ENCODE measurements at regions not wholly inside any gene's neighbourhood (a gene's known extent, or its start where the extent isn't known, plus 50 kb on each side); places are given as distances from the start of the nearest gene placed in this dataset.

DNA sequence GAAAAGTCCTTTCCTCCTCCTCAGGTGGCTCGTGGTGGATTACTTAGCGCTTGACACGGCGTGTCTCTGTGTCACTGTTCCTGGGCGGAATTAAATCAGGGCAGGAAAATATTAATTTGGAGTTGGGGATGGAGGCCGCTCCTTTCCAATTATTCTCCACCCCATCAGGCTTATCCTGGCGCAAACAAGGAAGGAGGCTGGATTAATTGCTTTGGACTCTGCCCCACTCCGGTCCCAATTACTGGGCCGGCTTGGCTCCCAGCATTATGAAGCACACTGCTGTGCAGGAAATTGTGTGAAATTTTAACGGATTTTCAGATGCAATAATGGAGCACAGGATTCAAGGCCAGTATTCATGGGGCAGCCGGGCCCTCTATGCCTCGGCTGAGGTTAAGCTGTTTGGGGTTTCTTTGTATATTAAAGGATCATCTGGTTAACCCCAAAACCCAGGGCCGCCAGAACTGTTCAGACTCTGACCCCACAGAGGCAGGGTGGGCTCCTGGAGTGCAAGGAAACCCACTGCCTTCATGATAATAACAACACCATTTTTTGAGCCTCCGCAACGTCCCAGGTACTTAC is 87.8 kb downstream of the MRM1 start:
- intact Hi-C loops (cut with micrococcal nuclease) = no loop called here
- no peaks in the 10 kb centered on the region for H3K79me2 ChIP-seq (ENCODE audit: insufficient read depth, low read length)
- RAD21 ChIA-PET (ENCODE audit: low non-redundant PET in 1 of 2, low total read pairs in 2 of 2, uncharacterized antibody in 2 of 2, unreplicated experiment in 2 of 2) = no interaction called here
- ATAC-seq = no peak
- DNase-seq (ENCODE audit: low read depth, low spot score) = no peak
- H3K36me3 ChIP-seq (ENCODE audit: control insufficient read depth in 1 of 2, insufficient read depth in 2 of 2, low read length in 2 of 2) = no peaks in the 10 kb centered on the region
- no peak overlapping the region for H3K27ac ChIP-seq (ENCODE audit: low read depth, low read length)
- H3K27me3 ChIP-seq (ENCODE audit: insufficient read depth, low read length) = peaks cover 36% of the 10 kb centered on the region
- H3K4me3 ChIP-seq (replicated peaks in 1 of 2; ENCODE audit: low read depth in 1 of 2, low read length in 2 of 2) = no peak overlapping the region
- H3K9me2 ChIP-seq (ENCODE audit: insufficient read depth) = no peaks in the 10 kb centered on the region
- POLR2A ChIA-PET = no interaction called here
- H3K4me1 ChIP-seq (ENCODE audit: control insufficient read depth in 1 of 2, insufficient read depth in 2 of 2, low read length in 2 of 2) = no peaks in the 10 kb centered on the region
- CTCF ChIA-PET = no interaction called here
- no peak overlapping the region for H2AFZ ChIP-seq (ENCODE audit: low read depth, low read length, poor library complexity, severe bottlenecking)
- H3K9ac ChIP-seq (ENCODE audit: low read length) = no peak overlapping the region
- TF ChIP-seq, protein P1, sequence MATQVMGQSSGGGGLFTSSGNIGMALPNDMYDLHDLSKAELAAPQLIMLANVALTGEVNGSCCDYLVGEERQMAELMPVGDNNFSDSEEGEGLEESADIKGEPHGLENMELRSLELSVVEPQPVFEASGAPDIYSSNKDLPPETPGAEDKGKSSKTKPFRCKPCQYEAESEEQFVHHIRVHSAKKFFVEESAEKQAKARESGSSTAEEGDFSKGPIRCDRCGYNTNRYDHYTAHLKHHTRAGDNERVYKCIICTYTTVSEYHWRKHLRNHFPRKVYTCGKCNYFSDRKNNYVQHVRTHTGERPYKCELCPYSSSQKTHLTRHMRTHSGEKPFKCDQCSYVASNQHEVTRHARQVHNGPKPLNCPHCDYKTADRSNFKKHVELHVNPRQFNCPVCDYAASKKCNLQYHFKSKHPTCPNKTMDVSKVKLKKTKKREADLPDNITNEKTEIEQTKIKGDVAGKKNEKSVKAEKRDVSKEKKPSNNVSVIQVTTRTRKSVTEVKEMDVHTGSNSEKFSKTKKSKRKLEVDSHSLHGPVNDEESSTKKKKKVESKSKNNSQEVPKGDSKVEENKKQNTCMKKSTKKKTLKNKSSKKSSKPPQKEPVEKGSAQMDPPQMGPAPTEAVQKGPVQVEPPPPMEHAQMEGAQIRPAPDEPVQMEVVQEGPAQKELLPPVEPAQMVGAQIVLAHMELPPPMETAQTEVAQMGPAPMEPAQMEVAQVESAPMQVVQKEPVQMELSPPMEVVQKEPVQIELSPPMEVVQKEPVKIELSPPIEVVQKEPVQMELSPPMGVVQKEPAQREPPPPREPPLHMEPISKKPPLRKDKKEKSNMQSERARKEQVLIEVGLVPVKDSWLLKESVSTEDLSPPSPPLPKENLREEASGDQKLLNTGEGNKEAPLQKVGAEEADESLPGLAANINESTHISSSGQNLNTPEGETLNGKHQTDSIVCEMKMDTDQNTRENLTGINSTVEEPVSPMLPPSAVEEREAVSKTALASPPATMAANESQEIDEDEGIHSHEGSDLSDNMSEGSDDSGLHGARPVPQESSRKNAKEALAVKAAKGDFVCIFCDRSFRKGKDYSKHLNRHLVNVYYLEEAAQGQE (IDR thresholded peaks at IDR 0.05; ENCODE audit: low read depth) = no peak
- no peak for TF ChIP-seq ELF1 (IDR thresholded peaks at IDR 0.05; ENCODE audit: borderline replicate concordance, low read depth)
- TF ChIP-seq, protein P2, sequence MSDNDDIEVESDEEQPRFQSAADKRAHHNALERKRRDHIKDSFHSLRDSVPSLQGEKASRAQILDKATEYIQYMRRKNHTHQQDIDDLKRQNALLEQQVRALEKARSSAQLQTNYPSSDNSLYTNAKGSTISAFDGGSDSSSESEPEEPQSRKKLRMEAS (IDR thresholded peaks at IDR 0.05) = no peak
- TF ChIP-seq EGR1 (IDR thresholded peaks at IDR 0.05; ENCODE audit: low read depth) = no peak
- TF ChIP-seq SP1 (IDR thresholded peaks at IDR 0.05; ENCODE audit: low read depth) = no peak
- TF ChIP-seq YY1 (IDR thresholded peaks at IDR 0.05; ENCODE audit: extremely low read depth, insufficient replicate concordance, low read depth, low read length) = no peak
- TF ChIP-seq SRF (IDR thresholded peaks at IDR 0.05; ENCODE audit: low read depth) = no peak
- TF ChIP-seq RAD21 (IDR thresholded peaks at IDR 0.05; ENCODE audit: low read depth) = no peak
- H3K4me2 ChIP-seq (ENCODE audit: low read length) = no peak overlapping the region
- H3K9me3 ChIP-seq (ENCODE audit: control insufficient read depth in 1 of 2, insufficient read depth in 1 of 2, low read depth in 1 of 2, low read length in 2 of 2) = no peaks in the 10 kb centered on the region
- BruUV-seq (replicated peaks) = no TSS peak
- no peaks in the 10 kb centered on the region for H4K20me1 ChIP-seq (ENCODE audit: insufficient read depth)
